Neural cell (in vitro differentiated cells): ENCODE measurements at regions not wholly inside any gene's neighbourhood (a gene's known extent, or its start where the extent isn't known, plus 50 kb on each side); places are given as distances from the start of the nearest gene placed in this dataset.

ENCODE experiments used
- H2AFZ ChIP-seq: fragments of 200-600, 300-800 bp; sonication (generic), shearing (Covaris generic); 2 replicates; pipeline ENCODE4 v1.6.0; 2014; ENCODE audit warnings: low read depth, mild to moderate bottlenecking, antibody characterized with exemption, low read length, moderate library complexity
- H3F3A ChIP-seq: fragments of 200-600 bp; shearing (Covaris generic); 2 replicates; pipeline ENCODE4 v1.6.1; 2016; ENCODE audit warnings: mild to moderate bottlenecking, moderate library complexity, mixed read lengths, antibody characterized with exemption, low read length; ENCODE audit not compliant: insufficient read depth, poor library complexity, severe bottlenecking
- H3K27ac ChIP-seq: fragments of 200-600, 300-800 bp; sonication (generic), shearing (Covaris generic); 2 replicates; pipeline ENCODE4 v1.5.1; 2014; ENCODE audit warnings: mild to moderate bottlenecking, low read length, moderate library complexity
- H3K27me3 ChIP-seq: fragments of 300-800, 200-600 bp; sonication (generic), shearing (Covaris generic); 2 replicates; pipeline ENCODE4 v1.6.0; 2014; ENCODE audit warnings: mild to moderate bottlenecking, low read depth, low read length, moderate library complexity; ENCODE audit not compliant: insufficient read depth
- H3K36me3 ChIP-seq: fragments of 300-800, 200-600 bp; sonication (generic), shearing (Covaris generic); 2 replicates; pipeline ENCODE4 v1.5.1; 2014; ENCODE audit warnings: mild to moderate bottlenecking, antibody characterized with exemption, low read length, moderate library complexity; ENCODE audit not compliant: insufficient read depth
- H3K4me2 ChIP-seq: fragments of 300-800, 200-600 bp; sonication (generic), shearing (Covaris generic); 2 replicates; pipeline ENCODE4 v1.6.0; 2014; ENCODE audit warnings: mild to moderate bottlenecking, low read length
- H3K4me3 ChIP-seq: fragments of 300-800, 200-600 bp; sonication (generic), shearing (Covaris generic); 2 replicates; pipeline ENCODE4 v1.5.1; 2014; ENCODE audit warnings: mild to moderate bottlenecking, low read length, moderate library complexity
- H3K79me2 ChIP-seq: fragments of 200-600 bp; shearing (Covaris generic); replicated peaks from 2 replicates; pipeline ENCODE4 v1.6.0; 2014; ENCODE audit warnings: mild to moderate bottlenecking, low read length, moderate library complexity; ENCODE audit not compliant: insufficient read depth
- H3K9ac ChIP-seq: fragments of 300-800, 200-600 bp; sonication (generic), shearing (Covaris generic); 2 replicates; pipeline ENCODE4 v1.6.1; 2016; ENCODE audit warnings: mild to moderate bottlenecking, low read length, mixed read lengths
- H3K9me2 ChIP-seq: fragments of 200-600 bp; shearing (Covaris generic); 2 replicates; pipeline ENCODE4 v1.6.1; 2016; ENCODE audit warnings: mild to moderate bottlenecking, low read length, mixed read lengths; ENCODE audit not compliant: insufficient read depth
- H3K9me3 ChIP-seq: fragments of 200-600, 300-800 bp; sonication (generic), shearing (Covaris generic); 2 replicates; pipeline ENCODE4 v1.6.1; 2016; ENCODE audit warnings: mild to moderate bottlenecking, mixed run types, low read length, moderate library complexity, mixed read lengths
- H4K20me1 ChIP-seq: fragments of 200-600 bp; shearing (Covaris generic); 2 replicates; pipeline ENCODE4 v1.6.1; 2016; ENCODE audit warnings: mild to moderate bottlenecking, mixed run types; ENCODE audit not compliant: insufficient read depth
- CTCF ChIP-seq: fragments of 450-650 bp; IDR thresholded peaks from 2 replicates; pipeline ENCODE4 v1.5.1; 2014; ENCODE audit warnings: antibody characterized with exemption, mild to moderate bottlenecking, moderate library complexity; ENCODE audit not compliant: poor library complexity, severe bottlenecking
- EP300 ChIP-seq: fragments of 450-650 bp; conservative IDR thresholded peaks from 2 replicates; pipeline ENCODE4 v1.6.1; 2014; ENCODE audit warnings: antibody characterized with exemption, mild to moderate bottlenecking, moderate library complexity; ENCODE audit not compliant: poor library complexity, severe bottlenecking
- EZH2 ChIP-seq: fragments of 200-600, 300-800 bp; shearing (Covaris generic), sonication (generic); IDR thresholded peaks from 2 replicates; pipeline ENCODE4 v1.6.1; 2014; ENCODE audit warnings: antibody characterized with exemption, low read length, borderline replicate concordance, mild to moderate bottlenecking; ENCODE audit not compliant: insufficient read depth, poor library complexity, severe bottlenecking
- MXI1 ChIP-seq: fragments of 450-650 bp; conservative IDR thresholded peaks from 2 replicates; pipeline ENCODE4 v1.6.1; 2014; ENCODE audit warnings: antibody characterized with exemption, mild to moderate bottlenecking; ENCODE audit not compliant: poor library complexity, severe bottlenecking
- POLR2AphosphoS5 ChIP-seq: IDR thresholded peaks from 2 replicates; pipeline ENCODE4 v1.6.1; 2012
- RAD21 ChIP-seq: fragments of 450-650 bp; conservative IDR thresholded peaks from 2 replicates; pipeline ENCODE4 v1.6.1; 2014; ENCODE audit warnings: antibody characterized with exemption, mild to moderate bottlenecking, moderate library complexity
- REST ChIP-seq: IDR thresholded peaks from 2 replicates; pipeline ENCODE4 v1.6.1; 2012; ENCODE audit warnings: borderline replicate concordance
- SMC3 ChIP-seq: fragments of 450-650 bp; conservative IDR thresholded peaks from 2 replicates; pipeline ENCODE4 v1.6.1; 2014; ENCODE audit warnings: antibody characterized with exemption, mild to moderate bottlenecking, moderate library complexity; ENCODE audit not compliant: poor library complexity
- TAF1 ChIP-seq: IDR thresholded peaks from 2 replicates; pipeline ENCODE4 v1.6.1; 2012; ENCODE audit warnings: low read depth

- TF ChIP-seq EZH2 (no peak), EP300 (no peak)
- no peaks in the 10 kb centered on the region for H4K20me1 ChIP-seq
- H3K36me3 ChIP-seq = no peaks in the 10 kb centered on the region
- H3K9ac ChIP-seq = no peak overlapping the region
- no peak overlapping the region for H3K4me3 ChIP-seq
- no peak overlapping the region for H3K27ac ChIP-seq
- H3K79me2 ChIP-seq = no peaks in the 10 kb centered on the region
- no peaks in the 10 kb centered on the region for H3K9me2 ChIP-seq
- H3F3A ChIP-seq = peaks cover 5% of the 10 kb centered on the region
- H3K9me3 ChIP-seq = no peaks in the 10 kb centered on the region
- no peak overlapping the region for H2AFZ ChIP-seq
- no peaks in the 10 kb centered on the region for H3K27me3 ChIP-seq
- no peak overlapping the region for H3K4me2 ChIP-seq
These were observed 63.5 kb upstream of the NFE2L2 start for GRCh38 chr2:177328056-177328455.

- H3K4me2 ChIP-seq = no peak overlapping the region
- H4K20me1 ChIP-seq = no peaks in the 10 kb centered on the region
- no peaks in the 10 kb centered on the region for H3K9me3 ChIP-seq
- TF ChIP-seq TAF1 (no peak), EZH2 (no peak), RAD21 (no peak), CTCF (no peak), POLR2AphosphoS5 (no peak), REST (no peak), SMC3 (no peak), EP300 (no peak), MXI1 (no peak)
- H3F3A ChIP-seq = peaks cover 5% of the 10 kb centered on the region
- H2AFZ ChIP-seq = no peak overlapping the region
- H3K27me3 ChIP-seq = no peaks in the 10 kb centered on the region
- no peak overlapping the region for H3K9ac ChIP-seq
- no peak overlapping the region for H3K4me3 ChIP-seq
- no peak overlapping the region for H3K27ac ChIP-seq
- no peaks in the 10 kb centered on the region for H3K36me3 ChIP-seq
- no peaks in the 10 kb centered on the region for H3K9me2 ChIP-seq
- H3K79me2 ChIP-seq = no peaks in the 10 kb centered on the region
These were observed 63.5 kb upstream of the AGPS start for GRCh38 chr2:177329064-177329463.

GRCh38 chr2:177331466-177331997 lies 61.0 kb upstream of the AGPS start:
- H3K36me3 ChIP-seq = no peaks in the 10 kb centered on the region
- no peaks in the 10 kb centered on the region for H3K9me3 ChIP-seq
- H3K9ac ChIP-seq = no peak overlapping the region
- TF ChIP-seq EP300 (no peak), EZH2 (no peak), CTCF (no peak), POLR2AphosphoS5 (no peak), SMC3 (no peak), MXI1 (no peak)
- no peak overlapping the region for H3K27ac ChIP-seq
- H3K9me2 ChIP-seq = no peaks in the 10 kb centered on the region
- H3K27me3 ChIP-seq = no peaks in the 10 kb centered on the region
- no peak overlapping the region for H3K4me3 ChIP-seq
- H3K4me2 ChIP-seq = no peak overlapping the region
- H3K79me2 ChIP-seq = no peaks in the 10 kb centered on the region
- no peaks in the 10 kb centered on the region for H4K20me1 ChIP-seq
- peaks cover 5% of the 10 kb centered on the region for H3F3A ChIP-seq
- no peak overlapping the region for H2AFZ ChIP-seq
